ENCODE measurements at regions not wholly inside any gene's neighbourhood (a gene's known extent, or its start where the extent isn't known, plus 50 kb on each side); places are given as distances from the start of the nearest gene placed in this dataset.
"Not testable (repeated sequence)": the region's sequence is repeated elsewhere in the genome, so short reads cannot be mapped to it uniquely, and the experiment has no call there.

GRCh38 chrX:99988532-99988931 is 421.5 kb downstream of the PCDH19 start:
- not testable (repeated sequence) for H3K27ac ChIP-seq; H3K4me3 ChIP-seq; H3K4me1 ChIP-seq (ENCODE audit: low read depth); H3K27me3 ChIP-seq; H3K9me3 ChIP-seq (ENCODE audit: low read depth); DNase-seq (ENCODE audit: low read depth in 1 of 2, low spot score in 1 of 2); H3K36me3 ChIP-seq

GRCh38 chrX:99973572-99974226 is 436.4 kb downstream of the PCDH19 start:
- DNase-seq (ENCODE audit: low read depth in 1 of 2, low spot score in 1 of 2): no peak
- no peak for TF ChIP-seq CTCF (IDR thresholded peaks at IDR 0.05; ENCODE audit: low read depth, low read length)

DNA sequence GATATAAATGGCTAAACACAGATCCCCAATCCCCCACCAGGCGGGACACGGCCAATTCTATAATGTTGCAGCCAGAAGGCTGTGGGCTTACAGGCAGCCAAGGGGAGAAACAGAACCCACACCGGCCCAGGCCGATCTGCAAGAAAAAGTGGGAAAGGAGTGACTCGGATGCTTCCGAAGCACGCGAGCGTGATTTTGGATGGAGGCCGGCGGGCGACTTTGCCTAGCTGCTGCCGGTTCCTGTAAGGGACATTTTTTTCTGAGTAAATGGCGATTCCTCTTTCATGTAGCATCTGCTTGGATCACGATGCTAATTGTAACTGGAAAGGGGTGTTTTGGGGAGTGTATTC is 470.2 kb downstream of the PCDH19 start:
- DNase-seq (ENCODE audit: low read depth in 1 of 2, low spot score in 1 of 2): no peak
- no peak for TF ChIP-seq CTCF (IDR thresholded peaks at IDR 0.05; ENCODE audit: low read depth, low read length)
- H3K9me3 ChIP-seq (ENCODE audit: low read depth): no peaks in the 10 kb centered on the region
- H3K27me3 ChIP-seq: no peaks in the 10 kb centered on the region
- H3K4me1 ChIP-seq (ENCODE audit: low read depth): no peaks in the 10 kb centered on the region
- H3K27ac ChIP-seq: no peak overlapping the region
- H3K4me3 ChIP-seq: no peak overlapping the region
- H3K36me3 ChIP-seq: no peaks in the 10 kb centered on the region

More at GRCh38 chrX:99973572-99974226, 436.4 kb downstream of the PCDH19 start:
- Histone ChIP-seq H3K4me1 (ENCODE audit: low read depth) (no peaks in the 10 kb centered on the region), H3K4me3 (no peak overlapping the region), H3K27me3 (no peaks in the 10 kb centered on the region), H3K27ac (no peak overlapping the region), H3K36me3 (no peaks in the 10 kb centered on the region), H3K9me3 (ENCODE audit: low read depth) (no peaks in the 10 kb centered on the region)

- not testable (repeated sequence) for H3K36me3 ChIP-seq; H3K9me3 ChIP-seq (ENCODE audit: low read depth); H3K4me3 ChIP-seq; DNase-seq (ENCODE audit: low read depth in 1 of 2, low spot score in 1 of 2); H3K4me1 ChIP-seq (ENCODE audit: low read depth); H3K27me3 ChIP-seq; H3K27ac ChIP-seq
Measured at GRCh38 chrX:99939206-99939882, 470.7 kb downstream of the PCDH19 start.

DNA sequence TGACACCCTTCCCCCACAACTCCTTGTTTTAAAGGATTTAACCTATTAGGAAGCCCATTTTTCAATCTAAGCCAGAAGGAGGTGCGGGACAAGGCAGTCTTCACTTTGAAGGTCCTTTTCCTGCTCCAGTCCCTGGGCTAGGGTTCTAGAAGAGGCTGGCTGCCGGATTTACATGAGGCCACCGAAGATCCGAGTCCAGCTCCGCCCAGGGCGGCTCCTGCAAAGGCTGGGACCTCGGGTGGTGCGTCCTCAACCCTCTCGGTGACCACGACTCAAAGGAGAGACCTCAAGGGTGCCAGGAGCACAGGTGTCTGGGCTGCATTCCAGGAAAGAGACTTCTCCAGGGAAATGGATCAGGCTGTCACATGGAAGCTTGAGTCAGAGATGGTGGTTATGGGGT is 471.6 kb downstream of the PCDH19 start:
- Histone ChIP-seq H3K27me3 (no peaks in the 10 kb centered on the region), H3K9me3 (ENCODE audit: low read depth) (no peaks in the 10 kb centered on the region), H3K27ac (no peak overlapping the region), H3K36me3 (no peaks in the 10 kb centered on the region), H3K4me3 (no peak overlapping the region), H3K4me1 (ENCODE audit: low read depth) (no peaks in the 10 kb centered on the region)
- DNase-seq (ENCODE audit: low read depth in 1 of 2, low spot score in 1 of 2): no peak
- TF ChIP-seq CTCF (IDR thresholded peaks at IDR 0.05; ENCODE audit: low read depth, low read length): no peak

DNA sequence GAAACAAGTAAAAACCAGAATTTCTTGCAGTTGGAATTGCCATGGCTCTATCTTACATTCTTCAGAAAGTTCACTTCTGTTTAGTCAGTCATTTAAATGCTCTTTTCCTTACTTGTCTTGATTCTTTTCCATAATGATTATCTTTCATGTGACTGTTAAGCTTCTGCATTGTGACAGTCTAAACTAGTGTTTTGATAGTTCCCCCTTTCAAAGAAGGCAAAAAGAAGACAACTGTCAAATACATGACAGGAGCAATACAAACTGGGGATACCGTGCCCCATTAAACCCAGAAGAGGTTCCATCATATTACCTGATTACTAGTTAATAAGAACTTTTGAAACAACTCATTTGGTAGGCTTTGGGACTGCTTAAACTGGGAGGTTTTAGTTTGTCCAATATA is 476.2 kb downstream of the PCDH19 start:
- Histone ChIP-seq H3K4me3 (no peak overlapping the region), H3K27ac (no peak overlapping the region), H3K36me3 (no peaks in the 10 kb centered on the region), H3K27me3 (no peaks in the 10 kb centered on the region), H3K4me1 (ENCODE audit: low read depth) (no peaks in the 10 kb centered on the region), H3K9me3 (ENCODE audit: low read depth) (no peaks in the 10 kb centered on the region)
- no peak for TF ChIP-seq CTCF (IDR thresholded peaks at IDR 0.05; ENCODE audit: low read depth, low read length)
- no peak for DNase-seq (ENCODE audit: low read depth in 1 of 2, low spot score in 1 of 2)

Measured in cardiac muscle cell (in vitro differentiated cells and primary cell).